PC-3 (cell line): ENCODE measurements at regions not wholly inside any gene's neighbourhood (a gene's known extent, or its start where the extent isn't known, plus 50 kb on each side); places are given as distances from the start of the nearest gene placed in this dataset.
A peak's percentile ranks its signal among the peaks of the same experiment; 100 is the strongest.

ENCODE experiments used
- ATAC-seq: fragments of 200-7000 bp; cut with Tn5 transposase; 2 replicates; pipeline ENCODE4 v1.9.1; 2020; ENCODE audit warnings: mild to moderate bottlenecking, moderate library complexity
- BruUV-seq: library from RNA; stranded (reverse); fragments of 400-500 nt; replicated peaks from 2 replicates; lab custom pipeline; 2021; lab: Mats Ljungman, UMichigan
- CTCF ChIA-PET: fragments of 300-600 bp; sonication (Branson Sonifier 250); formaldehyde crosslinking; loops from one replicate; lab custom pipeline; 2022; ENCODE audit warnings: antibody characterized with exemption; lab: Charles Lee
- POLR2A ChIA-PET: fragments of 300-600 bp; sonication (Branson Sonifier 250); formaldehyde crosslinking; loops from one replicate; lab custom pipeline; 2022; ENCODE audit warnings: antibody characterized with exemption; ENCODE audit not compliant: unreplicated experiment; lab: Charles Lee
- DNase-seq: peaks from one replicate; pipeline ENCODE4 v3.0.0-alpha.2; 2015
- H2AFZ ChIP-seq: fragments of 300-600 bp; sonication (generic); 2 replicates; pipeline ENCODE4 v1.6.0; 2016; ENCODE audit warnings: antibody characterized with exemption, low read length
- H3F3A ChIP-seq: fragments of 300-600 bp; sonication (generic); one replicate; pipeline ENCODE4 v1.6.0; 2017; ENCODE audit warnings: antibody characterized with exemption, low read length, control low read depth, mild to moderate bottlenecking; ENCODE audit not compliant: unreplicated experiment
- H3K27ac ChIP-seq: fragments of 300-600 bp; sonication (generic); 2 replicates; pipeline ENCODE4 v1.5.1; 2016; ENCODE audit warnings: mild to moderate bottlenecking, low read length
- H3K27me3 ChIP-seq: fragments of 300-600 bp; sonication (generic); 2 replicates; pipeline ENCODE4 v1.6.1; 2016; ENCODE audit warnings: low read length, mixed read lengths
- H3K36me3 ChIP-seq: fragments of 300-600 bp; sonication (generic); 2 replicates; pipeline ENCODE4 v1.6.1; 2016; ENCODE audit warnings: low read depth, mixed run types, low read length, mixed read lengths
- H3K4me1 ChIP-seq: fragments of 300-600 bp; sonication (generic); 2 replicates; pipeline ENCODE4 v1.5.1; 2016; ENCODE audit warnings: low read length; ENCODE audit not compliant: insufficient read depth
- H3K4me2 ChIP-seq: fragments of 300-600 bp; sonication (generic); 2 replicates; pipeline ENCODE4 v1.6.0; 2016; ENCODE audit warnings: low read length
- H3K4me3 ChIP-seq: fragments of 300-600 bp; sonication (generic); 2 replicates; pipeline ENCODE4 v1.5.1; 2016; ENCODE audit warnings: mild to moderate bottlenecking, low read length, mixed read lengths
- H3K79me2 ChIP-seq: fragments of 300-600 bp; sonication (generic); 2 replicates; pipeline ENCODE4 v1.6.1; 2017; ENCODE audit warnings: low read length, mixed read lengths
- H3K9ac ChIP-seq: fragments of 300-600 bp; sonication (generic); 2 replicates; pipeline ENCODE4 v1.6.0; 2016; ENCODE audit warnings: mild to moderate bottlenecking, low read length
- H3K9me2 ChIP-seq: fragments of 300-600 bp; sonication (generic); replicated peaks from 2 replicates; pipeline ENCODE4 v1.6.1; 2016; ENCODE audit warnings: mixed run types, low read length, mixed read lengths
- H3K9me3 ChIP-seq: fragments of 300-600 bp; sonication (generic); 2 replicates; pipeline ENCODE4 v1.6.1; 2016; ENCODE audit warnings: low read length, mixed read lengths
- H4K20me1 ChIP-seq: fragments of 300-600 bp; sonication (generic); 2 replicates; pipeline ENCODE4 v1.6.1; 2016; ENCODE audit warnings: low read length, mixed read lengths
- CTCF ChIP-seq: fragments of 300-600 bp; sonication (generic); conservative IDR thresholded peaks from 2 replicates; pipeline ENCODE4 v1.5.1; 2017; ENCODE audit warnings: antibody characterized with exemption, low read depth, mild to moderate bottlenecking, low read length
- EZH2 ChIP-seq: fragments of 300-600 bp; sonication (generic); IDR thresholded peaks from one replicate; pipeline ENCODE4 v1.6.1; 2017; ENCODE audit warnings: antibody characterized with exemption, mild to moderate bottlenecking, low read length; ENCODE audit not compliant: unreplicated experiment
- EZH2phosphoT487 ChIP-seq: fragments of 300-600 bp; sonication (generic); IDR thresholded peaks from 2 replicates; pipeline ENCODE4 v1.6.1; 2018; ENCODE audit warnings: mild to moderate bottlenecking, antibody characterized with exemption, low read length, borderline replicate concordance
- intact Hi-C: fragments of 100-400 bp; cut with micrococcal nuclease; formaldehyde crosslinking; loops from 2 replicates; pipeline ENCODE4 v1.9.0; 2023

- ChIA-PET POLR2A (no interaction called here), CTCF (no interaction called here)
- BruUV-seq, result no TSS peak
- Histone ChIP-seq H3K9me3 (no peaks in the 10 kb centered on the region), H3K4me2 (no peak overlapping the region), H3K36me3 (no peaks in the 10 kb centered on the region), H3K9ac (no peak overlapping the region), H3K4me1 (peaks cover 67% of the 10 kb centered on the region), H3K4me3 (no peak overlapping the region), H3K27ac (peak overlapping the region; percentile 80), H3K9me2 (no peaks in the 10 kb centered on the region), H3K27me3 (no peaks in the 10 kb centered on the region), H4K20me1 (no peaks in the 10 kb centered on the region), H3F3A (no peaks in the 10 kb centered on the region), H2AFZ (no peak overlapping the region), H3K79me2 (peaks cover 24% of the 10 kb centered on the region)
- TF ChIP-seq EZH2 (no peak), EZH2phosphoT487 (no peak), CTCF (no peak)
- no peak for ATAC-seq
- DNase-seq, result no peak
- intact Hi-C loops, result loop anchor here (5.0 to 10.0 kb wide), 4 partner anchors 58 to 410 kb away; no protein-coding TSS in a partner anchor
Observed at GRCh38 chrX:46262304-46262703, 282.9 kb downstream of the ZNF674 start.

- peaks cover 57% of the 10 kb centered on the region for H3K4me1 ChIP-seq
- H3K9ac ChIP-seq, result peak overlapping the region; percentile 28
- no peaks in the 10 kb centered on the region for H3K27me3 ChIP-seq
- ChIA-PET CTCF (interaction anchor here (0.5 to 1.4 kb wide), 2 partner anchors 66 to 116 kb away, joined by 3 to 6 read pairs; no protein-coding TSS in a partner anchor), POLR2A (interaction anchor here (0.6 kb wide), 1 partner anchor 550 kb away, joined by 3 read pairs; no protein-coding TSS in a partner anchor)
- H3K9me3 ChIP-seq, result no peaks in the 10 kb centered on the region
- ATAC-seq, result peak; percentile 82
- no peaks in the 10 kb centered on the region for H3K36me3 ChIP-seq
- H3K4me3 ChIP-seq, result no peak overlapping the region
- peak overlapping the region; percentile 11 for H3K4me2 ChIP-seq
- H3K27ac ChIP-seq, result peak overlapping the region; percentile 91
- H3K9me2 ChIP-seq, result no peaks in the 10 kb centered on the region
- peaks cover 14% of the 10 kb centered on the region for H3K79me2 ChIP-seq
- no peaks in the 10 kb centered on the region for H3F3A ChIP-seq
- DNase-seq, result peak; percentile 95
- no peaks in the 10 kb centered on the region for H4K20me1 ChIP-seq
- no TSS peak for BruUV-seq
- no peak for TF ChIP-seq EZH2phosphoT487
- no peak for TF ChIP-seq CTCF
- TF ChIP-seq EZH2, result no peak
- H2AFZ ChIP-seq, result no peak overlapping the region
- intact Hi-C loops, result loop anchor here (5.0 to 10.0 kb wide), 4 partner anchors 56 to 408 kb away; no protein-coding TSS in a partner anchor
Observed at GRCh38 chrX:46260499-46260898, 284.7 kb downstream of the ZNF674 start.

- no peak overlapping the region for H3K9ac ChIP-seq
- ChIA-PET POLR2A (no interaction called here), CTCF (no interaction called here)
- H2AFZ ChIP-seq, result no peak overlapping the region
- no peak for TF ChIP-seq EZH2phosphoT487
- TF ChIP-seq EZH2, result no peak
- no peak for TF ChIP-seq CTCF
- intact Hi-C loops, result no loop called here
- no peak overlapping the region for H3K4me2 ChIP-seq
- ATAC-seq (no peak), DNase-seq (no peak)
- no peaks in the 10 kb centered on the region for H3F3A ChIP-seq
- peak overlapping the region; percentile 66 for H3K27ac ChIP-seq
- H3K79me2 ChIP-seq, result no peaks in the 10 kb centered on the region
- no peaks in the 10 kb centered on the region for H4K20me1 ChIP-seq
- H3K9me3 ChIP-seq, result no peaks in the 10 kb centered on the region
- H3K9me2 ChIP-seq, result no peaks in the 10 kb centered on the region
- BruUV-seq, result no TSS peak
- H3K4me1 ChIP-seq, result peaks cover 44% of the 10 kb centered on the region
- no peaks in the 10 kb centered on the region for H3K27me3 ChIP-seq
- H3K36me3 ChIP-seq, result no peaks in the 10 kb centered on the region
- no peak overlapping the region for H3K4me3 ChIP-seq
Observed at GRCh38 chrX:46258356-46258755, 286.9 kb downstream of the ZNF674 start.
